Neural cell (in vitro differentiated cells): ENCODE measurements at regions not wholly inside any gene's neighbourhood (a gene's known extent, or its start where the extent isn't known, plus 50 kb on each side); places are given as distances from the start of the nearest gene placed in this dataset.

Experiments
- H2AFZ ChIP-seq: fragments of 200-600, 300-800 bp; sonication (generic), shearing (Covaris generic); 2 replicates; pipeline ENCODE4 v1.6.0; 2014; ENCODE audit warnings: low read depth, mild to moderate bottlenecking, antibody characterized with exemption, low read length, moderate library complexity
- H3F3A ChIP-seq: fragments of 200-600 bp; shearing (Covaris generic); 2 replicates; pipeline ENCODE4 v1.6.1; 2016; ENCODE audit warnings: mild to moderate bottlenecking, moderate library complexity, mixed read lengths, antibody characterized with exemption, low read length; ENCODE audit not compliant: insufficient read depth, poor library complexity, severe bottlenecking
- H3K27ac ChIP-seq: fragments of 200-600, 300-800 bp; sonication (generic), shearing (Covaris generic); 2 replicates; pipeline ENCODE4 v1.5.1; 2014; ENCODE audit warnings: mild to moderate bottlenecking, low read length, moderate library complexity
- H3K27me3 ChIP-seq: fragments of 300-800, 200-600 bp; sonication (generic), shearing (Covaris generic); 2 replicates; pipeline ENCODE4 v1.6.0; 2014; ENCODE audit warnings: mild to moderate bottlenecking, low read depth, low read length, moderate library complexity; ENCODE audit not compliant: insufficient read depth
- H3K36me3 ChIP-seq: fragments of 300-800, 200-600 bp; sonication (generic), shearing (Covaris generic); 2 replicates; pipeline ENCODE4 v1.5.1; 2014; ENCODE audit warnings: mild to moderate bottlenecking, antibody characterized with exemption, low read length, moderate library complexity; ENCODE audit not compliant: insufficient read depth
- H3K4me2 ChIP-seq: fragments of 300-800, 200-600 bp; sonication (generic), shearing (Covaris generic); 2 replicates; pipeline ENCODE4 v1.6.0; 2014; ENCODE audit warnings: mild to moderate bottlenecking, low read length
- H3K4me3 ChIP-seq: fragments of 300-800, 200-600 bp; sonication (generic), shearing (Covaris generic); 2 replicates; pipeline ENCODE4 v1.5.1; 2014; ENCODE audit warnings: mild to moderate bottlenecking, low read length, moderate library complexity
- H3K79me2 ChIP-seq: fragments of 200-600 bp; shearing (Covaris generic); replicated peaks from 2 replicates; pipeline ENCODE4 v1.6.0; 2014; ENCODE audit warnings: mild to moderate bottlenecking, low read length, moderate library complexity; ENCODE audit not compliant: insufficient read depth
- H3K9ac ChIP-seq: fragments of 300-800, 200-600 bp; sonication (generic), shearing (Covaris generic); 2 replicates; pipeline ENCODE4 v1.6.1; 2016; ENCODE audit warnings: mild to moderate bottlenecking, low read length, mixed read lengths
- H3K9me2 ChIP-seq: fragments of 200-600 bp; shearing (Covaris generic); 2 replicates; pipeline ENCODE4 v1.6.1; 2016; ENCODE audit warnings: mild to moderate bottlenecking, low read length, mixed read lengths; ENCODE audit not compliant: insufficient read depth
- H3K9me3 ChIP-seq: fragments of 200-600, 300-800 bp; sonication (generic), shearing (Covaris generic); 2 replicates; pipeline ENCODE4 v1.6.1; 2016; ENCODE audit warnings: mild to moderate bottlenecking, mixed run types, low read length, moderate library complexity, mixed read lengths
- H4K20me1 ChIP-seq: fragments of 200-600 bp; shearing (Covaris generic); 2 replicates; pipeline ENCODE4 v1.6.1; 2016; ENCODE audit warnings: mild to moderate bottlenecking, mixed run types; ENCODE audit not compliant: insufficient read depth
- CTCF ChIP-seq: fragments of 450-650 bp; IDR thresholded peaks from 2 replicates; pipeline ENCODE4 v1.5.1; 2014; ENCODE audit warnings: antibody characterized with exemption, mild to moderate bottlenecking, moderate library complexity; ENCODE audit not compliant: poor library complexity, severe bottlenecking
- EP300 ChIP-seq: fragments of 450-650 bp; conservative IDR thresholded peaks from 2 replicates; pipeline ENCODE4 v1.6.1; 2014; ENCODE audit warnings: antibody characterized with exemption, mild to moderate bottlenecking, moderate library complexity; ENCODE audit not compliant: poor library complexity, severe bottlenecking
- EZH2 ChIP-seq: fragments of 200-600, 300-800 bp; shearing (Covaris generic), sonication (generic); IDR thresholded peaks from 2 replicates; pipeline ENCODE4 v1.6.1; 2014; ENCODE audit warnings: antibody characterized with exemption, low read length, borderline replicate concordance, mild to moderate bottlenecking; ENCODE audit not compliant: insufficient read depth, poor library complexity, severe bottlenecking
- MXI1 ChIP-seq: fragments of 450-650 bp; conservative IDR thresholded peaks from 2 replicates; pipeline ENCODE4 v1.6.1; 2014; ENCODE audit warnings: antibody characterized with exemption, mild to moderate bottlenecking; ENCODE audit not compliant: poor library complexity, severe bottlenecking
- POLR2AphosphoS5 ChIP-seq: IDR thresholded peaks from 2 replicates; pipeline ENCODE4 v1.6.1; 2012
- RAD21 ChIP-seq: fragments of 450-650 bp; conservative IDR thresholded peaks from 2 replicates; pipeline ENCODE4 v1.6.1; 2014; ENCODE audit warnings: antibody characterized with exemption, mild to moderate bottlenecking, moderate library complexity
- REST ChIP-seq: IDR thresholded peaks from 2 replicates; pipeline ENCODE4 v1.6.1; 2012; ENCODE audit warnings: borderline replicate concordance
- SMC3 ChIP-seq: fragments of 450-650 bp; conservative IDR thresholded peaks from 2 replicates; pipeline ENCODE4 v1.6.1; 2014; ENCODE audit warnings: antibody characterized with exemption, mild to moderate bottlenecking, moderate library complexity; ENCODE audit not compliant: poor library complexity
- TAF1 ChIP-seq: IDR thresholded peaks from 2 replicates; pipeline ENCODE4 v1.6.1; 2012; ENCODE audit warnings: low read depth

- no peaks in the 10 kb centered on the region for H3K36me3 ChIP-seq
- no peak overlapping the region for H3K4me3 ChIP-seq
- H4K20me1 ChIP-seq = no peaks in the 10 kb centered on the region
- TF ChIP-seq POLR2AphosphoS5 (no peak), TAF1 (no peak), EP300 (no peak)
- H3K9ac ChIP-seq = no peak overlapping the region
- no peaks in the 10 kb centered on the region for H3K9me2 ChIP-seq
- H3K27me3 ChIP-seq = no peaks in the 10 kb centered on the region
- H3K4me2 ChIP-seq = no peak overlapping the region
- H3F3A ChIP-seq = no peaks in the 10 kb centered on the region
- H2AFZ ChIP-seq = no peak overlapping the region
- H3K79me2 ChIP-seq = no peaks in the 10 kb centered on the region
- no peak overlapping the region for H3K27ac ChIP-seq
- H3K9me3 ChIP-seq = no peaks in the 10 kb centered on the region
Observed at GRCh38 chr3:78398401-78398800, 1358.5 kb downstream of the ROBO2 start.

GRCh38 chr3:78402720-78403119 is 1362.8 kb downstream of the ROBO2 start:
- Histone ChIP-seq H3K27me3 (no peaks in the 10 kb centered on the region), H3K4me2 (no peak overlapping the region), H4K20me1 (no peaks in the 10 kb centered on the region), H3K9ac (no peak overlapping the region), H3F3A (no peaks in the 10 kb centered on the region), H3K79me2 (no peaks in the 10 kb centered on the region), H3K9me3 (no peaks in the 10 kb centered on the region), H3K4me3 (no peak overlapping the region), H3K9me2 (no peaks in the 10 kb centered on the region), H3K36me3 (no peaks in the 10 kb centered on the region), H3K27ac (no peak overlapping the region), H2AFZ (no peak overlapping the region)
- no peak for TF ChIP-seq MXI1
- no peak for TF ChIP-seq EP300
- no peak for TF ChIP-seq TAF1
- no peak for TF ChIP-seq EZH2

- Histone ChIP-seq H2AFZ (no peak overlapping the region), H4K20me1 (no peaks in the 10 kb centered on the region), H3K79me2 (no peaks in the 10 kb centered on the region), H3K9me2 (no peaks in the 10 kb centered on the region), H3K4me2 (no peak overlapping the region), H3K27me3 (no peaks in the 10 kb centered on the region), H3K9me3 (no peaks in the 10 kb centered on the region), H3K36me3 (no peaks in the 10 kb centered on the region), H3F3A (no peaks in the 10 kb centered on the region), H3K27ac (no peak overlapping the region), H3K4me3 (no peak overlapping the region), H3K9ac (no peak overlapping the region)
- no peak for TF ChIP-seq TAF1
- TF ChIP-seq CTCF = no peak
- no peak for TF ChIP-seq POLR2AphosphoS5
- TF ChIP-seq REST = no peak
- no peak for TF ChIP-seq EZH2
- TF ChIP-seq RAD21 = no peak
- TF ChIP-seq MXI1 = no peak
- TF ChIP-seq EP300 = no peak
- no peak for TF ChIP-seq SMC3
Observed at GRCh38 chr3:78405745-78406144, 1362.1 kb downstream of the ROBO1 start.
